HG02623 (cell line): ENCODE measurements at regions not wholly inside any gene's neighbourhood (a gene's known extent, or its start where the extent isn't known, plus 50 kb on each side); places are given as distances from the start of the nearest gene placed in this dataset.

Experiments
- ATAC-seq: cut with Tn5 transposase; IDR thresholded peaks from one replicate; pipeline ENCODE4 v1.9.1; 2021; ENCODE audit warnings: moderate library complexity; ENCODE audit not compliant: unreplicated experiment

DNA sequence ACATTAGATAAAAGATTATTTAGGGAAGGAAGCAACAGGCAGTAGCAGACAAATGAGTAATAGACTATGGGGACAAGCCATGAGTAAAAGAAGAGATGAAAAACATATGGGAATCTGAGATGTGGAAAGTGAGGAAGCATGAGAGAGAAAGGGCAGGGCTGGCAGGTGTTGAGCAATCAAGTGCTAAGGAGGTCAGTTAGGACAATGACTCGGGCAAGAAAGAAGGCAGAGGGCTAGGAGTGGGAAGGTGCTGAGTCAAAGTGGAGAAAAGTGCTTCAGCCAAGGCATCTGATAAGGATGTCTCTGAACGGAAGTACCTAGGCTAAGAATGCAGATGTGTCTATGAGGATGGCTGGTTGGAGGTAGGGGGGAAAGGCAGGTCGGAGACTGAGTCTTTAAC, 291.9 kb upstream of the HTR2A start:
- no peak for ATAC-seq

DNA sequence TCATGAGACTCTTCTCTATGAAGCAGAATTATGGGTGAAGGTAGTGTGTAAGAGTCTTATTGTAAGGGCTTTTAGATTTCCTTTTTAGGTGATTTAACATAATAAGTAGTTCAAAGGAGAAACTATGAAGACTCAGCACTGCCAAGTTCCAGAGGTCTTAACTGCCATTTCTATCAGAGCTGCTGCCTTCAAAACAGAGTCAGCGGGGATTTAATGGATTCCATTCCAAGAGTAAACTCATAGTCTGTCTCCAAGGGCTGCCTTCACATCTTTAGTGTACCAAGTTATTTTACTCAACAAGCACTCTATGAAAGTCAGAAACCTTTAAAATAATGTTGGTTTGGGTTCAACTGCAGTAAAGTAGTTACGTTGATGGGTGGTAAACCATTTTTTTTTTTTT, 289.6 kb upstream of the HTR2A start:
- no peak for ATAC-seq

DNA sequence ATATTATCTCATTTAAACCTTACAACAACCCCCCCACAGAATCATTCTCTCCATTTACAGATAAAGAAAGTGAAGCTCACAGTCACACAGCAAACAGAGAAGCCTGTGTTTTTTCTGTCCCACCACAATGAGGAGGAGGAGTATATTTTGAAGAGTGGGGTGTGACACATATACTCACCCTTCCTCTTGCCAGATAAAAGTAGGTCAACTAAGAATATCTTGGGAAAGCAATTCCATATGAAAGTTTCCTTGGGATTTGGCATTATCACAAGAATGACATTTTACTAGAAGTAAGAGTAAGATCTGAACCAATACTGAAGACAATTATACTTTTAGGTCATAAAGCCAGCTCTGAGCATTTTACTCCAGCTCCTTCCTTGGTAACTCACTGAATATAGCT, 287.5 kb upstream of the HTR2A start:
- ATAC-seq, result no peak

DNA sequence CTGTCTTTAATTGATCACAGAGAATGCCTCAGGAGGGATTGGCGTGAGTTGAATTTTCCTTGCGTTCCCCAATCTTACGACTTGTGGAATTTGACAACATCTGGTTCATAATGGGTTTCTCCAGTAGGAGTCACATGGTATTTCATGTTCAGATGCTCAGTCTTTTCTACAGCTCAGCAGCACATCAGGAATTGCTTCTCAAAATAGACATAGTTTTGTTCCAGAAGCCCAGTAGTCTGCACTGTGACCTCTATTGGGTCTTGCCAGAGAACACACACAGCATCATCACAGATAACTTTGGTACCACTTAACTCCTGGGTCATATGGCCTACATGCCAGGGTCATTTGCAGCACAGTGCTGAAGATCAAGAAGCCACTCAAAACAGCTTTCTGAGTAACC, 282.5 kb upstream of the HTR2A start:
- no peak for ATAC-seq

DNA sequence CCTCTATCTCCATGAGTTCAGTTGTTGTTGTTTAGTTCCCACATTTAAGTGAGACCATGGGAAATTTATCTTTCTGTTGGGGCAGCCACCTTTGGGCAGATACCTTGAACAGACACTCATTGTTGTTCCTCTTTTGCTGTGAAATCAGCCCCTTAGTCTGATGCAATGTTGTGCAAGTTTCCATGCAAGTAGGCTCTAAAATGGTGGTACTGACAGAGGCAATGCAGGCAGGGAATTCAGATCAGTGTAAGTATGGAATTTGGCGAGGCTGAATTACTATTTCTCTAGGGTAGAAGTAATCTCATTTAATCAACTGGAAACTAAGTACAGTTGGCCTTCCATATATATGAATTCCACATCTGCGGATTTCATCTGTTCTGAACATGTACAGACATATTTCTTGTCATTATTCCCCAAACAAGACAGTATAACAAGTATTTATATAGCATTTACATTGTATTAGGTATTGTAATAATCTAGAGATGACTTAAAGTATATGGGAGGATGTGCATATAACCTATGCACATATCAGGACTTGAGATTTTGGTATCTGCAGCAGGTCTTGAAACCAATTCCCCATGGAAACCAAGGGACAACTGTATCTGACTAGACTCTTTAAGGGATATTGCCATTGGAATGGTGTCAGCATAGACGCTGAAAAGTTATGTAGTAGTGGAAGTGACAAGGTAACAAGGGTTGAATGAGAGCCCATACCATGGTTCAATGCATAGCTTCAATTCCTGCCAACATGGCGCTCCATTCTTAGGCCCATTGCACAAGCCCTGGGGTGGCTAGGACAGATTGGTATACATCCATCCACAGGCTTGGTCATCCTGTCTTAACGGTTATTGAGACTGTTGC, 281.5 kb upstream of the HTR2A start:
- ATAC-seq, result no peak

DNA sequence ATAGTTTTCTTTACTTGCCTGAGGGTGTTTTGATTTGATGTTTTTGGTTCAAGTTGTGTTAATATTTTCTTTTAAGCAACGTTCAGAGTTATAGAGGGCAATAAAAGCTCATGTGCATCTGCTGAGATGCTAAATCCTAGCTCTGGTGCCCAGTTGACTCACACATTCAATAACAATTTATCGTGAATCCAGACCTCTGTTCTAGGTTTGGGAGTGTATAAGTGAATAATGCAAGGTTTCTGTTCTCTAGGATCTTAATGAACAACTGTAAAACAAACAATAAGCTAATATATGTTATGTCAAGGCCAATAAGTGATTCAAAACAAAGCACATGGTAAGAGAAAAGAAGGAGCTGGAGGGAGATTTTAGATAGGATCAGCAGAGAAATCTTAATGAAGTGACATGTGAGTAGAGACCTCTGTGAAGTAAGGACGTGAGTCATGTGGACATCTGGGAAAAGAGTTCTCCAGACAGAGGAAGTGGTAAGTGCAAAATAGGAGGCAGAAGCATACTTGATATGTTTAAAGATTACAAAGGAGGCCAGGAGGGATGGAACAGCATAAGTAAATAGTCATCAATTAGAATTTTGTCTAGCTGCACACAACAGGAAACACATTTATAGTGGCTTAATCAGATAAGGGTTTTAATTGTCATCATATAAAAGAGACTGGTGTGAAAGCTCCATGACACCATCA, 278.5 kb upstream of the HTR2A start:
- ATAC-seq, result no peak

DNA sequence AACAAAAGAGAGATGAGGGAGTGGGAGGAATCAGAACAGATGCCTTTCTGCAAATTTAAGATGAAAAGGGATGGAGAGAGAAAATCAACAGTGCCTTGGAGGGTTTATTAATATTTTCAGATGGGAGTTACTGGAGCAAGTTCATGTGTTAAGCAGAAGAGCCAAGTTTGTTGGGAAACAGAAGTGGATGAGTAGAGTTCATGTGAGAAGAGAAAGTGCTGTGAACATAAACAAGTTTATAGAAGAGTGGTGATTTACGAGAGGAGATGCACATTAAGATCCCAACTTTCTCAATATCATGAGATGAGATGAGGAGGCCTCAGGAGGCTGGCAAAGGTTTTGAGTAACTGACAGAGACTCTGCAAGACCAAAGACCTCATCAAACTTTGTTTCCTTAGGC, 274.1 kb upstream of the HTR2A start:
- ATAC-seq, result no peak

DNA sequence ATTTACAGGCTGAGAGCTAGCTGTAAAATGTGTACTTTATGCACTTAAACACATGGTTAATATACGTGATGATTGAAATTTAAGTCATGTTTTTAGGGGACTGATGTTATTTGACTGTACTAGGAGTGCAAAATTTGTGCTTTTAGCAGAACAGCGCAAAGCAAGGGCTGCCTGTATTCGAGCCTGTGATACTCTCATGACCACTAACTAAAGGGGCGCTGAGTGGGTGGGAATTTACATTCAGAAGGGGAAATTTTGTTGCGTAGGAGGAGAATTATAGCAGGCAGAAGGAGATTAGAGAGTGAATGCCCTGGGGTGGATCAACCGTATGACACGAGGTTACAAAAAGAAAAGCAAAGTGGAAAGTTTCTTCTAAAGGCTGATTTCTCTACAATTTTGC, 271.8 kb upstream of the HTR2A start:
- ATAC-seq, result no peak

DNA sequence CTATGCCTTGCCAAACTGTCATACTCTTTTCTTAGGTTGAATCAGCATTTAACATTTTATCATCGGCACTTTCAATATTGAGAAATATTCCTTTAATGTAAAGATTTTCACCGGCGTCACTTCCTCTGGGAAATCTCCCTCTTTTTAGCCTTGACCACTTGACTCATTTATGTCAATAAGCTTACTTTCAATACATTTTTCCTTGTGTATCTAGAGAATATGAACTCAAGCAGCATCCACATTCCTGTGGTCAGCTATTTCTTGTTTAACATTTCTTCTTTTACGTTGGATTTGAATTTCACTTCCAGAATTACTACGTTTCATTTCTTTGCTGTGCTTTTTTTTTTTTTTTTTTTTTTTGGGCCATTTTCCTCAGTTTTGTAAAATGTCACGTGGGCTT, 271.2 kb upstream of the HTR2A start:
- no peak for ATAC-seq

DNA sequence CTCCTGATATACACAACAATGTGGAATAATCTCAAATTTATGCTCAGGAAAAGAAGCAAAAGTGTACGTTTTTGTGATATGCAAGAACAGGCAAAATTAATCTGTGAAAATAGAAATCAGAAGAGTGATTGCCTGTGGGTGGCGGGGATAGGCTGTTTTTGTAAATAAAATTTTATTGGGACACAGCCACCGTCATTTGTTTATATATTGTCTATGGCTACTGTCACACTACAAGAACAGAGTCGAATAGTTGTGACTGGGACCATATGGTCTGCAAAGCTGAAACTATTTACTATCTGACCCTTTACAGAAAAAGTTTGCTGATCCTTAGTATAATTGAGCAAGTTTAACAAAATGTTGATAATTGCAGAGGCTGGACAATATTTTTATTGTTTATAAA, 269.5 kb upstream of the HTR2A start:
- ATAC-seq, result no peak

DNA sequence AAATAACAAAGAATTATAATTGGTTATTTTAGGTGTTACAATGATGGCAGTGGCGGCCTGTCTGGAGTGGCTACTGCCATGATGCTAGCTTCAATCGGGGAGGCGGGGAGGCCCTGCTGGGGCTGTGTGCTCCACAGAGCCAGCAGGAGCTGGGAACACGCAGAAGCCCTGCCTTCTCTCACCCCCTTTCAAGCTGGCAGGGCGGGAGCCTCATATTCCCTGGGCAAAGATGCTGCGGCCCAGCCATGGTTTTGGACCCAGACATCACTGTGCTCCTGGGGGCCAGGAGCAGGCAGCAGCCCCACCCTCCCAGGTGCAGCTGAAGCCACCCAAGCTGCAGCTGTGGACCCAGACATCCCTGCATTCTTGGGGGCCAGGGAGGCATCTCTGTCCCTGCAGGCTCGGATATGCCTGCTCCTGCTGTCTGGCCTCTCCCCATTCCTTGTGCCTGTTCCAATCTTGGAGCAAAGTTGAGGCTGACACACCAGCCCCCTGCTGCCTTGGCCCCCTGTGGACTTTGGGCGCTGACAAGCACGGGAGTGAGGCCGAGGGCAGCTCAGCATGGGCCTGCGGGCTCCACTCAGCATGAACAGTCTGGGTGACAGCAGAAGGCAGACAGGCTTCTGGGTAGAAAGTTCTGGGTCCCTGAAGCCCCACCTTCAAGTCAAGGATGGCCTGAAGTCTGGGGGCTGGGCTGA, 263.1 kb upstream of the HTR2A start:
- ATAC-seq, result no peak

DNA sequence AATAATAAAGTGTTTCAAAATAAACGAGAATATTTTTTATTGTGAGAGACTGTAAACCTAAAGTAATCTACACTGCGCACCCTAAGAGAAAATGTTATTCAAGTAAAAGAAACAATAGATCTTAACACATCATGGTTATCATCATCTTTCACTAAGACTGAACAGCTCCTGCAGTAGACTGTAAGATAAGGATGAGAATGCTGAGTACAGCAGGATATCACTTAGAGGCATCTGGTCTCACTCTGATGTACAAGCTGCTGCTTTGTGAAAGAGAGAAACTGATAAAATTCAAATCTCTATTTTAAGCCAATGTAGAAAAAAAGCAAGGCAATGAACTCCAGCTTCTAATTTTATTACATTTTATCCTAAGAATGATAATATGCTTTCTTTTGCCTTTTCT, 261.7 kb upstream of the HTR2A start:
- no peak for ATAC-seq

DNA sequence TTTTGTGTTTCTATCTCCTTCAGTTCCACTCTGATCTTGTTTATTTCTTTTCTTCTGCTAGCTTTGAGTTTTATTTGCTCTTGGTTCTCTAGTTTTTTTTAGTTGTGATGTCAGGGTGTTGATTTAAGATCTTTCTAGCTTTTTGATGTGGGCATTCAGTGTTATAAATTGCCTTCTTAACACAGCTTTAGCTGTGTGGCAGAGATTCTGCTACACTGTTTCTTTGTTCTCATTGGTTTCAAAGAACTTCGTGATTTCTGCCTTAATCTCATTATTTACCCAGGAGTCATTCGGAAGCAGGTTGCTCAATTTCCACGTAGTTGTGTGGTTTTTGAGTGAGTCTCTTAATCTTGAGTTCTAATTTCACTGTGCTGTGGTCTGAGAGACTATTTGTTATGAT, 251.7 kb upstream of the HTR2A start:
- ATAC-seq, result no peak

DNA sequence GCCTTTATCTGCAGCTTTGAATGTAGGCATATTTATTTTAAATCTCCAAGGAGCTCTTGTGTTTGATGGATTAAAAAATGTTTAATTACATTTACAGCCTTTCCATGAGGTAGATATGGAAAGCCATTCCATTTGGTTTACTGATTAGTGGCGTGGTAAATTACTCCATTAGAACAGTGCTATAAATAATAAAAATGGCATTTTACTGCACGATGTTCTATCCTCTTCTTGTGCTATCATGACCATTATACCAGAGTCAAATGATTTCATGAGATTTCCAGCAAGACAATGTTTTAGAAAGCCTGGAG, 250.9 kb upstream of the HTR2A start:
- no peak for ATAC-seq

DNA sequence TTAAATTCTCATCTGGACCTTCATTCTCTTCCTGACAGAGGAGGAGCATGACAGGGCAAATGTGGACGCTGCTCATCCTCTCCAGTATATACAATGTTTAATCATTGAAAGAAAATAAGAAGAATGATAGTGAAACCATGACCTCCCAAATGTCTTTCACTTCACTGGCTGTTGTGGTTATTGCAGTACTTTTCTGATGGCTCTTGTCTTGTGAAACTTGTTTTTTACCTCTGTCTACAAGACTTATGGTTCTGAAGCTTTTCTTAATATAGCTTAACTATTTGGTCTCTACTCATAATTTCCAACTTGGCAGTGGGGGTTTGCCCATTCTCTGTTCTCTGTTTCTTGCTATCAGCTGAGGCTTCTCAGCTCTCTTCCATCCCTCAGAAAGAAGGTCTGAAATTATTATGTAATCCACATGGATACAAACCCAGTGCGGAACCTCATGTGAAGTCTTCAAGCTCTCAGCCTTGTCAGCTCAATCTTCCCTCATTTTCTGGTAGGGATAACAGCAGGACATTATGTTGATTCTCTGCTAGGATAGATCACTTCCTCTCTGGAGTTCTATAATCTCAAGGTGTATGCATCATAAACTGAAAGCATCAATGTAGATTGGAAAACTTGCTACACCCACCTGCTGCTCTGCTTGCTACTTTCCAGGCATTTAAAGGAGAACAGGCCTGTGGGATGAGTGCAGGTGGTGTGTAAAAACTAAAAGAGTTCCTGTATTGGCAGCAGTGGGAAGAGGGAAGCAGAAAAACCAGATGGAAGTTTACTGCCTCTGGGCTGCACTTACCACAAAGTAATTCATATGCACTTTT, 250.3 kb upstream of the HTR2A start:
- peak; percentile 92 for ATAC-seq

DNA sequence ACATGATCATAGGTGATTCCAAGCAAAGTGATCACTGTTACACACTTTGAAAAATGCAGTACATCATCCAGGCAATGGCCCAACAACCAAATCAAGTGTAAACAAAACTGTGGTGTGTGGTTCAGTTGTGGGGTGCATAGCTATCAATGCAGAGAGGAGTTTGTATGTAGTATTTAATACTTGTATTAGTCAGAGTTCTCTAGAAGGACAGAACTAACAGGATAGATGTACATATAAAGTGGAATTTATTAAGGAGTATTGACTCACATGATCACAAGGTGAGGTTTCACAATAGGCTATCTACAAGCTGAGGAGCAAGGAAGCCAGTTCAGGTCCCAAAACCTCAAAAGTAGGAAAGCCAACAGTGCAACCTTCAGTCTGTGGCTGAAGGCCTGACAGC, 249.3 kb upstream of the HTR2A start:
- no peak for ATAC-seq

DNA sequence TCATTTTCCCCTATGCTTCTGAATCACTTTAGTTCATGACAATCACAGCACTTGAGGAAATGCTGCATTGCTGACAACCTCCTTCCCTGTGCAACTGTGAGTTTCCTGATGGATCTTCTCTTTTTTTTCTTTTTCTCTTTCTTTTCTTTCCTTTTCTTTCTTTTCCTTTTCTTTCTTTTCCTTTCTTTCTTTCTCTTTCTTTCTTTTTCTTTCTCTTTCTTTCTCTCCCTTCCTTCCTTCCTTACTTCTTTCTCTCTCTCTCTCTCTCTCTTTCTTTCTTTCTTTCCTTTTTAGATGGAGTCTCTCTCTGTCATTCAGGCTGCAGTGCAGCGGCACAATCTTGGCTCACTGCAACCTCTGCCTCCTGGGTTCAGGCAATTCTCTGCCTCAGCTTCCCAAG, 247.9 kb upstream of the HTR2A start:
- no peak for ATAC-seq

DNA sequence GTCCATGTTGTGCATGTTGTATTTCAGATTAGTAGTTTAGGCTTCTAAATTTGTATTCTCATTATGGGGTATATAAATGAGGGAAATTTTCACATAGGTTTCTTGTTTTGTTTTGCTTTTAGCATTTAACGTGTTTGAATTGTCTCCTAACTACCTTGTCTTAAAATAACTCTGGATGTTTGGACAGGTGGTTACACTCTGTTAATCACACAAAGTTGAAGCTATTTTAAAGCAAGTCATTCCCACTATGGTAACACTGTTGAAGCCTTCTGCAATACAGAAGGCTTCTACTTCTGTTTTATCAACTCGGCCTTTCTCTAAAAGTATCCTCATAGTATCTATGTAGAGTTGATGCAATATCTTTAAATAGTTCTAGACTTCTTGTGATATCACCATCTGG, 245.3 kb upstream of the HTR2A start:
- ATAC-seq, result no peak

DNA sequence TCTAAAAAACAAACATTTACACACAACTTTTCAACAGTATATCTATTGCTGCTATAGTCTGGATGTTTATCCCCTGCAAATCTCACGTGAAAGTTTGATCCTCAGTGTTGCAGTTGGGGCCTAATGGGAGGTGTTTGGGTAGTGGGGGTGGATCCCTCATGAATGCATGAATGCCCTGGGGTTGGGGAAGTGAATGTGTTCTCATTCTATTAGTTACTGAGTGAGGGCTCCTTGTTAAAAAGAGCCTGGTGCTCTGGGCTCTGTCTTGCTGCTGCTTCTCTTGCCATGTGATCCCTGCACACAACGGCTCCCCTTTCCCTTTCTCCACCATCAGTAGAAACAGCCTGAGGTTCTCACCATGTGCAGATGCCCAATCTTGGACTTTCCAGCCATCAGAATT, 242.7 kb upstream of the HTR2A start:
- ATAC-seq, result no peak

DNA sequence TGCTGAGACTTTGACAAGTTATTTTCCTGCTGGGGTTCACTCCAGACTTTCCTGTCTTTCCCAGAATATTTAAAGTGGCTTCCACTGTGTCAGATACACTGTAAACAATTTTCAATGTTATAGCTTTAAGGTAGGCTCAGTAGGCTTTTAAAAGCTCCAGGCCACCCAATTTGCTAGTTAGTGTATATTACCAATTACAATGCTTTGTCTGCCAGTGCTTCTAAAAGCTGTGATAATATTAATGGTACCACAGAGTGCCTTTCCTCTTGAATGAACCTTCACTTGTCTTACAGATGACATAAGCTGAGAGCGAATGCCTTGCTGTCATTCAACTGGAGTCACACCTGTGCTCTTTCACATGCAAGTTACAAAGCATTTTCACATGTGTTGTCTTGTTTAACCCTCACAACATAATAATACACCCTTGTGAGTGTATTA, 239.7 kb upstream of the HTR2A start:
- ATAC-seq, result no peak

DNA sequence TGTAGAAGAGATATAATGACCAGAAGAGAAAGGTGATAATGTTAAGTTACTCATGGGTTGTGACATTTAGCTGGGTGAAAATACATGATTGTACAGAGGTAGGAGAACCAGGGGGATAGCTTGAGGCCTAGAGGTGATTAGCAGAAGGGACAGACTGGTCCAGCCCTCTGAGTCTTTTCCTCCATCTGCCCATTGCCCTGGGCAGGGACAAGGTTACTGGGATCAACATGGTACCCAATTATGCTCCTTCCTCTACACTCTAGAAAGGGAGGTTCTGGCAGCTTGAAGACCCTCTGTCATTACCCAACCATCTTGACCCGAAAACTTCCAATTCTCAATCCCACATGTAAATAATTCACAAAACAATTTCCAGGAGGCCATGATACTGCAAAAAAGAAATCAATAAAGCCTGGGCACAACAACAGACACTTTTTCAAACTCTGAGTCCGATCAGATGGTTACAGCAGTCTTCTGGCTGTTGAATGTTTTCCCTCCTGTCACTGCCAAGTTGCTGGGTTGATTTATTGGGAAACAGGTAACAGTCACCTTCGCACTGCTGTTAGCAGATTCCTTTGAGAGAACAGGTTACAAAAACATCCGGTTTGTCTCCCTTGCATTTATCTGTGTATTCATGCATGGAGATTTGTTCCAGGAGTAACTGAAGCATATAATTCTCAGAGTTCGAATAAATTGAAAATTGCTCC, 239.1 kb upstream of the HTR2A start:
- no peak for ATAC-seq
